IMR-90 (cell line): ENCODE measurements at regions not wholly inside any gene's neighbourhood (a gene's known extent, or its start where the extent isn't known, plus 50 kb on each side); places are given as distances from the start of the nearest gene placed in this dataset.

Experiments
- ATAC-seq: fragments of 200-7000 bp; cut with Tn5 transposase; 2 replicates; pipeline ENCODE4 v1.9.1; 2020; ENCODE audit warnings: low read depth, mild to moderate bottlenecking, moderate library complexity
- BruUV-seq: library from RNA; stranded (reverse); fragments of 400-500 nt; replicated peaks from 2 replicates; lab custom pipeline; 2021; lab: Mats Ljungman, UMichigan
- CTCF ChIA-PET: fragments of 300-600 bp; formaldehyde crosslinking; extraction: SDS; loops from one replicate; lab custom pipeline; 2021; ENCODE audit warnings: antibody characterized with exemption; lab: Yijun Ruan, JAX
- POLR2A ChIA-PET: fragments of 300-600 bp; sonication (Branson Sonifier 250); formaldehyde crosslinking; loops from one replicate; lab custom pipeline; 2022; ENCODE audit warnings: antibody characterized with exemption; ENCODE audit not compliant: unreplicated experiment; lab: Charles Lee
- DNase-seq: peaks from one replicate; pipeline ENCODE4 v3.0.0; 2013
- H2AFZ ChIP-seq: replicated peaks from 2 replicates; pipeline ENCODE3; 2013; ENCODE audit warnings: low read length, mild to moderate bottlenecking; ENCODE audit not compliant: poor library complexity
- H2AK5ac ChIP-seq: 2 replicates; pipeline ENCODE4 v1.6.1; 2013; ENCODE audit warnings: low read depth, low read length, inconsistent platforms
- H2AK9ac ChIP-seq: replicated peaks from 2 replicates; pipeline ENCODE3; 2013; ENCODE audit warnings: mild to moderate bottlenecking, low read depth, low read length, moderate library complexity; ENCODE audit not compliant: poor library complexity
- H2BK120ac ChIP-seq: 2 replicates; pipeline ENCODE4 v1.6.1; 2013; ENCODE audit warnings: low read depth, low read length, inconsistent platforms
- H2BK15ac ChIP-seq: 3 replicates; pipeline ENCODE4 v1.6.1; 2013; ENCODE audit warnings: low read depth, low read length, inconsistent platforms
- H2BK20ac ChIP-seq: 2 replicates; pipeline ENCODE4 v1.6.1; 2013; ENCODE audit warnings: low read depth, mild to moderate bottlenecking, inconsistent platforms, low read length, moderate library complexity
- H2BK5ac ChIP-seq: 2 replicates; pipeline ENCODE4 v1.6.1; 2013; ENCODE audit warnings: mild to moderate bottlenecking, low read depth, low read length, inconsistent platforms; ENCODE audit not compliant: poor library complexity, severe bottlenecking
- H3K14ac ChIP-seq: replicated peaks from 2 replicates; pipeline ENCODE4 v1.6.1; 2013; ENCODE audit warnings: low read depth, low read length, inconsistent platforms
- H3K18ac ChIP-seq: 2 replicates; pipeline ENCODE4 v1.6.1; 2013; ENCODE audit warnings: low read depth, low read length, control low read depth
- H3K23ac ChIP-seq: 2 replicates; pipeline ENCODE4 v1.6.1; 2013; ENCODE audit warnings: low read depth, low read length, inconsistent platforms
- H3K27ac ChIP-seq: 2 replicates; pipeline ENCODE4 v1.5.1; 2013; ENCODE audit warnings: mild to moderate bottlenecking, control low read depth, low read length; ENCODE audit not compliant: insufficient read depth
- H3K27me3 ChIP-seq: 2 replicates; pipeline ENCODE4 v1.6.1; 2013; ENCODE audit warnings: low read length; ENCODE audit not compliant: control insufficient read depth, insufficient read depth
- H3K36me3 ChIP-seq: 2 replicates; pipeline ENCODE4 v1.6.1; 2013; ENCODE audit warnings: low read length, mixed read lengths; ENCODE audit not compliant: control insufficient read depth, insufficient read depth
- H3K4ac ChIP-seq: 2 replicates; pipeline ENCODE4 v1.6.1; 2013; ENCODE audit warnings: low read depth, low read length, inconsistent platforms
- H3K4me1 ChIP-seq: 2 replicates; pipeline ENCODE4 v1.6.1; 2013; ENCODE audit warnings: low read length, mixed read lengths; ENCODE audit not compliant: control insufficient read depth, insufficient read depth
- H3K4me2 ChIP-seq: 2 replicates; pipeline ENCODE4 v1.6.1; 2013; ENCODE audit warnings: low read depth, mild to moderate bottlenecking, control low read depth, low read length, moderate library complexity
- H3K4me3 ChIP-seq: 2 replicates; pipeline ENCODE4 v1.5.1; 2013; ENCODE audit warnings: low read depth, mild to moderate bottlenecking, control low read depth, low read length, moderate library complexity; ENCODE audit not compliant: insufficient read depth
- H3K56ac ChIP-seq: 2 replicates; pipeline ENCODE4 v1.6.1; 2013; ENCODE audit warnings: low read length, inconsistent platforms; ENCODE audit not compliant: insufficient read depth; ENCODE audit errors: extremely low read depth
- H3K79me1 ChIP-seq, 2 experiments: 2 replicates each; pipeline ENCODE4 v1.6.1; 2013; ENCODE audit warnings: low read length in 2 of 2, inconsistent platforms in 1 of 2, low read depth in 1 of 2
- H3K9ac ChIP-seq: 2 replicates; pipeline ENCODE4 v1.6.1; 2013; ENCODE audit warnings: low read depth, low read length, control low read depth
- H3K9me1 ChIP-seq: 2 replicates; pipeline ENCODE4 v1.6.1; 2013; ENCODE audit warnings: low read length, inconsistent platforms; ENCODE audit not compliant: insufficient read depth
- H3K9me3 ChIP-seq: 2 replicates; pipeline ENCODE4 v1.6.1; 2013; ENCODE audit warnings: low read length; ENCODE audit not compliant: control insufficient read depth, insufficient read depth
- H4K20me1 ChIP-seq: 2 replicates; pipeline ENCODE4 v1.6.1; 2013; ENCODE audit warnings: low read length, inconsistent platforms; ENCODE audit not compliant: insufficient read depth
- H4K5ac ChIP-seq: 2 replicates; pipeline ENCODE4 v1.6.1; 2013; ENCODE audit warnings: mild to moderate bottlenecking, low read depth, low read length, control low read depth
- H4K8ac ChIP-seq, 2 experiments: 2 replicates each; pipeline ENCODE4 v1.6.1; 2013; ENCODE audit warnings: low read depth in 2 of 2, low read length in 2 of 2, control low read depth in 1 of 2, inconsistent platforms in 1 of 2
- H4K91ac ChIP-seq: 2 replicates; pipeline ENCODE4 v1.6.1; 2013; ENCODE audit warnings: low read depth, low read length, inconsistent platforms; ENCODE audit not compliant: insufficient read depth
- BHLHE40 ChIP-seq: fragments of 150-350 bp; IDR thresholded peaks from 2 replicates; pipeline ENCODE4 v1.6.1; 2016; ENCODE audit warnings: mild to moderate bottlenecking, low read depth, low read length
- CEBPB ChIP-seq: IDR thresholded peaks from 2 replicates; pipeline ENCODE4 v1.6.1; 2012; ENCODE audit warnings: low read depth, low read length, improper control_type of control experiment
- CHD1 ChIP-seq: IDR thresholded peaks from 2 replicates; pipeline ENCODE4 v1.6.1; 2012; ENCODE audit warnings: low read depth, low read length, improper control_type of control experiment
- FOS ChIP-seq: fragments of 150-350 bp; IDR thresholded peaks from 2 replicates; pipeline ENCODE4 v1.6.1; 2016; ENCODE audit warnings: low read depth, low read length
- MAFK ChIP-seq: IDR thresholded peaks from 2 replicates; pipeline ENCODE4 v1.6.1; 2012; ENCODE audit warnings: low read depth, low read length, improper control_type of control experiment
- MAZ ChIP-seq: IDR thresholded peaks from 2 replicates; pipeline ENCODE4 v1.6.1; 2012; ENCODE audit warnings: low read depth, mild to moderate bottlenecking, low read length, improper control_type of control experiment, moderate library complexity, borderline replicate concordance
- MXI1 ChIP-seq: IDR thresholded peaks from 2 replicates; pipeline ENCODE4 v1.6.1; 2012; ENCODE audit warnings: low read depth, mild to moderate bottlenecking, low read length, moderate library complexity, borderline replicate concordance
- NFE2L2 ChIP-seq: fragments of 150-350 bp; IDR thresholded peaks from 2 replicates; pipeline ENCODE4 v1.6.1; 2016; ENCODE audit warnings: low read depth, mild to moderate bottlenecking, low read length
- POLR2A ChIP-seq: IDR thresholded peaks from 2 replicates; pipeline ENCODE4 v1.6.1; 2012; ENCODE audit warnings: mild to moderate bottlenecking, low read depth, low read length
- RAD21 ChIP-seq: IDR thresholded peaks from 2 replicates; pipeline ENCODE4 v1.6.1; 2012; ENCODE audit warnings: low read length, improper control_type of control experiment
- RCOR1 ChIP-seq: IDR thresholded peaks from 2 replicates; pipeline ENCODE4 v1.6.1; 2012; ENCODE audit warnings: mild to moderate bottlenecking, low read length, improper control_type of control experiment; ENCODE audit not compliant: insufficient replicate concordance
- RFX5 ChIP-seq: IDR thresholded peaks from 2 replicates; pipeline ENCODE4 v1.8.0; 2012; ENCODE audit warnings: low read depth, mild to moderate bottlenecking, low read length, moderate library complexity
- SMC3 ChIP-seq: fragments of 150-350 bp; IDR thresholded peaks from 2 replicates; pipeline ENCODE4 v1.6.1; 2016; ENCODE audit warnings: low read depth, mild to moderate bottlenecking, antibody characterized with exemption, low read length, moderate library complexity
- WGBS, 2 experiments: methylation state at CpG; one replicate each; pipeline versions ENCODE4 v1.1.5 to v1.1.7; 2013; ENCODE audit warnings: missing lambda C conversion rate in 2 of 2; ENCODE audit not compliant: insufficient read length in 1 of 2; ENCODE audit errors: extremely low coverage in 2 of 2; 5-methylcytosine and 5-hydroxymethylcytosine counted together
- dilution Hi-C: fragments of 300-500 bp; cut with HindIII; formaldehyde crosslinking; loops from one replicate; pipeline ENCODE4 v1.14.3; 2018; ENCODE audit warnings: low sequenced_read_pairs; ENCODE audit not compliant: unreplicated experiment
- in situ Hi-C: fragments of 300-500 bp; cut with MboI; formaldehyde crosslinking; loops from 3 replicates; pipeline ENCODE4 v1.14.3; 2019; ENCODE audit warnings: low sequenced_read_pairs, inconsistent platforms, mixed read lengths
- intact Hi-C: fragments of 100-400 bp; cut with micrococcal nuclease; formaldehyde crosslinking; loops from 2 replicates; pipeline ENCODE4 v1.10.0; 2022
- TF ChIP-seq, protein P1 (sequence below): conservative IDR thresholded peaks from 2 replicates; pipeline ENCODE4 v1.5.1; 2012; ENCODE audit warnings: mild to moderate bottlenecking, low read depth, low read length, improper control_type of control experiment
- TF ChIP-seq, protein P2 (sequence below): fragments of 150-350 bp; IDR thresholded peaks from 2 replicates; pipeline ENCODE4 v1.6.1; 2016; ENCODE audit warnings: low read depth, mild to moderate bottlenecking, low read length, moderate library complexity, borderline replicate concordance
- TF ChIP-seq, protein P3 (sequence below): fragments of 150-350 bp; IDR thresholded peaks from 2 replicates; pipeline ENCODE4 v1.6.1; 2017; ENCODE audit warnings: mild to moderate bottlenecking, antibody characterized with exemption, low read length, low read depth

DNA sequence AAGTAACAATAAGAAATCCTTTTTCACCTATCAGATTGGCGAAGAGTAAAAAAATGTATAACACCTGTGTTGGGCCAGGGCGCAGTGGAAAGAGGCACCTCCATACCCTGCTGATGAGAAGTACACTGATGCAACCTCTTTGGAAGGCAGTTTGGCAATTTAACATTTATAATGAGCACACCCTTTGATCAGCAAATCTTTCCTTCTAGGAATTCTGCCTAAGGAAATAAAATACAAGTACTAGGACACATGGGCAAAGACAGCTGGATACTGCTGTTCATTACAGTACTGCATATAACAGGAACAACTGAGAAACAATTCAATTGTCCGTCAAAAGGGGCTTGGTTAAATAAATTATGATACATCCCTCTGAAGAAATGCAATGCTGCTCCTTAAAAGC is 110.1 kb downstream of the RPL27A start:
- intact Hi-C loops (no loop called here), dilution Hi-C loops (no loop called here), in situ Hi-C loops (no loop called here)
- no peak overlapping the region for H2BK15ac ChIP-seq
- peak overlapping the region; percentile 63 for H3K4me2 ChIP-seq
- H3K56ac ChIP-seq, result no peak overlapping the region
- 0 out of 4 replicates have a peak overlapping the region, but pooled peaks of 1 of the 2 experiments have one; percentile 53 for H4K8ac ChIP-seq
- ATAC-seq (no peak; the same call in 1 of the 2 replicates), DNase-seq (no peak)
- H3K79me1 ChIP-seq, result peaks cover 36 to 74% of the 10 kb centered on the region in 2 experiments
- H2AFZ ChIP-seq, result no peak overlapping the region
- peaks cover 14% of the 10 kb centered on the region for H3K36me3 ChIP-seq
- no peaks in the 10 kb centered on the region for H3K9me3 ChIP-seq
- H3K27ac ChIP-seq, result peak overlapping the region; percentile 91; the same call in 1 of the 2 replicates
- H2AK5ac ChIP-seq, result no peak overlapping the region
- TF ChIP-seq, protein P1, sequence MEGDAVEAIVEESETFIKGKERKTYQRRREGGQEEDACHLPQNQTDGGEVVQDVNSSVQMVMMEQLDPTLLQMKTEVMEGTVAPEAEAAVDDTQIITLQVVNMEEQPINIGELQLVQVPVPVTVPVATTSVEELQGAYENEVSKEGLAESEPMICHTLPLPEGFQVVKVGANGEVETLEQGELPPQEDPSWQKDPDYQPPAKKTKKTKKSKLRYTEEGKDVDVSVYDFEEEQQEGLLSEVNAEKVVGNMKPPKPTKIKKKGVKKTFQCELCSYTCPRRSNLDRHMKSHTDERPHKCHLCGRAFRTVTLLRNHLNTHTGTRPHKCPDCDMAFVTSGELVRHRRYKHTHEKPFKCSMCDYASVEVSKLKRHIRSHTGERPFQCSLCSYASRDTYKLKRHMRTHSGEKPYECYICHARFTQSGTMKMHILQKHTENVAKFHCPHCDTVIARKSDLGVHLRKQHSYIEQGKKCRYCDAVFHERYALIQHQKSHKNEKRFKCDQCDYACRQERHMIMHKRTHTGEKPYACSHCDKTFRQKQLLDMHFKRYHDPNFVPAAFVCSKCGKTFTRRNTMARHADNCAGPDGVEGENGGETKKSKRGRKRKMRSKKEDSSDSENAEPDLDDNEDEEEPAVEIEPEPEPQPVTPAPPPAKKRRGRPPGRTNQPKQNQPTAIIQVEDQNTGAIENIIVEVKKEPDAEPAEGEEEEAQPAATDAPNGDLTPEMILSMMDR, result no peak
- TF ChIP-seq RCOR1, result no peak
- TF ChIP-seq SMC3, result no peak
- TF ChIP-seq RFX5, result no peak
- no peak for TF ChIP-seq POLR2A
- TF ChIP-seq RAD21, result no peak
- no peak for TF ChIP-seq MAZ
- TF ChIP-seq CHD1, result no peak
- no peak for TF ChIP-seq CEBPB
- TF ChIP-seq FOS, result no peak
- TF ChIP-seq MXI1, result no peak
- no peak for TF ChIP-seq NFE2L2
- no peak for TF ChIP-seq BHLHE40
- no peak for TF ChIP-seq MAFK
- TF ChIP-seq, protein P2, sequence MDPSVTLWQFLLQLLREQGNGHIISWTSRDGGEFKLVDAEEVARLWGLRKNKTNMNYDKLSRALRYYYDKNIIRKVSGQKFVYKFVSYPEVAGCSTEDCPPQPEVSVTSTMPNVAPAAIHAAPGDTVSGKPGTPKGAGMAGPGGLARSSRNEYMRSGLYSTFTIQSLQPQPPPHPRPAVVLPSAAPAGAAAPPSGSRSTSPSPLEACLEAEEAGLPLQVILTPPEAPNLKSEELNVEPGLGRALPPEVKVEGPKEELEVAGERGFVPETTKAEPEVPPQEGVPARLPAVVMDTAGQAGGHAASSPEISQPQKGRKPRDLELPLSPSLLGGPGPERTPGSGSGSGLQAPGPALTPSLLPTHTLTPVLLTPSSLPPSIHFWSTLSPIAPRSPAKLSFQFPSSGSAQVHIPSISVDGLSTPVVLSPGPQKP, result no peak
- TF ChIP-seq, protein P3, sequence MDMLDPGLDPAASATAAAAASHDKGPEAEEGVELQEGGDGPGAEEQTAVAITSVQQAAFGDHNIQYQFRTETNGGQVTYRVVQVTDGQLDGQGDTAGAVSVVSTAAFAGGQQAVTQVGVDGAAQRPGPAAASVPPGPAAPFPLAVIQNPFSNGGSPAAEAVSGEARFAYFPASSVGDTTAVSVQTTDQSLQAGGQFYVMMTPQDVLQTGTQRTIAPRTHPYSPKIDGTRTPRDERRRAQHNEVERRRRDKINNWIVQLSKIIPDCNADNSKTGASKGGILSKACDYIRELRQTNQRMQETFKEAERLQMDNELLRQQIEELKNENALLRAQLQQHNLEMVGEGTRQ, result no peak
- ChIA-PET CTCF (no interaction called here), POLR2A (no interaction called here)
- H2BK120ac ChIP-seq, result no peak overlapping the region
- no peak overlapping the region for H4K91ac ChIP-seq
- H3K4me3 ChIP-seq, result no peak overlapping the region
- peaks cover 19% of the 10 kb centered on the region for H3K4me1 ChIP-seq
- BruUV-seq, result no TSS peak
- H2BK5ac ChIP-seq, result peak overlapping the region; percentile 56
- H3K9ac ChIP-seq, result peak overlapping the region; percentile 36; the same call in 1 of the 2 replicates
- H3K9me1 ChIP-seq, result peaks cover 14% of the 10 kb centered on the region
- no peak overlapping the region for H2AK9ac ChIP-seq
- no peak overlapping the region for H3K4ac ChIP-seq
- H3K23ac ChIP-seq, result no peak overlapping the region
- H4K5ac ChIP-seq, result no peak overlapping the region; the same call in 1 of the 2 replicates
- peak overlapping the region; percentile 92 for H3K18ac ChIP-seq
- H3K14ac ChIP-seq, result no peak overlapping the region
- WGBS, 2 experiments, result no CpG with 5 or more reads among the region's 3 CpGs
- H4K20me1 ChIP-seq, result peaks cover 25% of the 10 kb centered on the region; the same call in 1 of the 2 replicates
- no peak overlapping the region for H2BK20ac ChIP-seq
- H3K27me3 ChIP-seq, result no peaks in the 10 kb centered on the region
